Cardiac septum (tissue), 1 donor: ENCODE measurements at regions not wholly inside any gene's neighbourhood (a gene's known extent, or its start where the extent isn't known, plus 50 kb on each side); places are given as distances from the start of the nearest gene placed in this dataset.

Source experiments
- DNase-seq: peaks from one replicate; pipeline ENCODE4 v3.0.0-alpha.2; 2020; ENCODE audit warnings: low spot score
- intact Hi-C: fragments of 100-400 bp; cut with DNase I; formaldehyde crosslinking; loops from one replicate; pipeline ENCODE4 v1.14.0; 2022
- donor health status: DM: no; HTN: no; CAD: no.

DNA sequence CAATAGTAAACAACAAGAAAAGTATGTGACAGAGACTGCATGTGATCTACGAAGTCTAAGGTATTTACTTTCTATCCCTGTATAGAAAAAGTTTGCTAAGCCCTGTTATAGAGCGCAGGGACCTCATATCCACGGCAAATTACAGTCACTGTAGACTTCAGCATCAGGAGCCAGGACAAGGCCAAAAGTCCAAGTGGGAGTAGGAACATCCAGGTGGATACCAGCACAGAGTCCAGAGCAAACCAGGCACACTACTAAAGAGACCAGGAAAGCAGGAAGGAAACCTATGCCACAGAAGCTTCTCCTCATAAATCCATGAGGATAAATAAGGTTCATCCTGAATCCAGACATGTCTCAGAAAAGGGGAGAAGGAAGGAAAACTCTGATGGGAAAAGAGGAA lies 342.2 kb upstream of the HTR2A start:
- intact Hi-C loops: no loop called here
- no peak for DNase-seq

DNA sequence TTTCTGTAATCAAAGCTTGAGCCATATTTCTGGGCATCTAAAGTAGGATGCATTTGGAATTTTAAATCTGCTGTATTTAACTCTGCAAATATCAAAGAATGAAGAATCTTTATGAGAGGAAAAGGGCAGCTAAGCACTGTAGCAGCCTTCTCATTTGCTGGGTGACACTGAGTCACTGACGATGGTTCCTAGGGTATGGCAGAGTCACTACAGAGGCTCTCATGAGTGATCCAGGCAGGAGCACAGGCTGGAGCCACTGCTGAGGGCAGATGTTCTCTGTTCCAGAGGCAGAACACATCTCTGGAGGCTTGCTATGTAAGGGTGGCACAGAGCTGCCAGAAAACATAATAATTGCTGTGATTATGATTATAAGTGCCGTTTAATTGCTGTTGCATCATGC lies 340.7 kb upstream of the HTR2A start:
- no peak for DNase-seq
- intact Hi-C loops: no loop called here

GRCh38 chr13:47233734-47234133 lies 336.9 kb upstream of the HTR2A start:
- intact Hi-C loops: no loop called here
- DNase-seq: no peak

DNA sequence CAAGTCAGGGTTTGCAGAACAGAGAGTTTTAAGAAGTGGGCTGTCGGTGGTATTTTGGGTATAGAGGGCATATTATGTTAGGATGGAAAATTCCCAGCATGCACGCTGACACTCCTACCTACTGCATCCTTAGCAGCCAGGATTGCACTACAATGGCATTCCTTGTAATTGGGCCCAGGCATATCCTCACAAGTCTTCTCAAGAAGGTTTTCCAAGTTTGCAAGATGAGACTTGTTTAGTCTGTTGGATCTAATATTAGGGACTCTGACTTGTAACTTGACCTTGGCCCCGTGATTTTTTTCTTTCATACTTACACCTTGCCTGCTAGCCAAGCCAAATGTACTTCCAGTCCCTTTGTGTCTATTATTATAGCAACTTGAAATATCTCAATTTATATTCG lies 335.7 kb upstream of the HTR2A start:
- DNase-seq: no peak
- intact Hi-C loops: no loop called here

- DNase-seq: no peak
- intact Hi-C loops: no loop called here
Observed at GRCh38 chr13:47230155-47230554, 333.3 kb upstream of the HTR2A start.

GRCh38 chr13:47226516-47226915 lies 329.7 kb upstream of the HTR2A start:
- DNase-seq: no peak
- intact Hi-C loops: no loop called here

DNA sequence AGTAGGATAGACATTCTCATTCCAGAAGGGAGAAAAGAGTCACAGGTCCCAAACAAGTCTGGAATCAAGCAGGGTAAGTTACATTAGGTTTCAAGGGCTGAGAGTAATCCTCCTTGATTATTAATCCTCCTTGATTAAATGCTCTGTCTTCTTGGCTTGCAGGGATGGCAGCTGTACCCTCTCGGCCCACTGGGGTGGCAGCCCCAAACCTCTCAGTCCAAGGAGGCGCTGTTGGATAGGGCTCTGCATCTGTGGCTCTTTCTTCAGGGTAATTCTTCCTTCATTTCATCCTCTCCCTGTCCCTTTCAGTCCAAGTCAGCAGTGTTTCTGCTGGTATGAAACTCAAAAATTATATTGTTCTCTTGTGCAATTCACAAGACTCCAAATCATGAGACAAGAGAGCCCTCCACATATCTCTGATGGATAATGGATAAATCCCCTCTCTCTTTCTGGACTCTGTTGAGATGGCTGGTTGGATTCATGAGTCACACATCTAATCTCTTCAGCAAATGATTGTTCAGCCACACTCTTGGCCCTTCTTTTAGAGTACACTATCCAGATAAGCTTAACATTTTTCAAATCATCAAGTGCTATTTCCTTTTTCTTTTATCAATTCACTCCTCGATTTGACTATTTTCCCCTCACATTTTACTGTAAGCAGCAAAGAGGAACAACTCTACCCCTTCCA lies 323.7 kb upstream of the HTR2A start:
- intact Hi-C loops: no loop called here
- DNase-seq: no peak

DNA sequence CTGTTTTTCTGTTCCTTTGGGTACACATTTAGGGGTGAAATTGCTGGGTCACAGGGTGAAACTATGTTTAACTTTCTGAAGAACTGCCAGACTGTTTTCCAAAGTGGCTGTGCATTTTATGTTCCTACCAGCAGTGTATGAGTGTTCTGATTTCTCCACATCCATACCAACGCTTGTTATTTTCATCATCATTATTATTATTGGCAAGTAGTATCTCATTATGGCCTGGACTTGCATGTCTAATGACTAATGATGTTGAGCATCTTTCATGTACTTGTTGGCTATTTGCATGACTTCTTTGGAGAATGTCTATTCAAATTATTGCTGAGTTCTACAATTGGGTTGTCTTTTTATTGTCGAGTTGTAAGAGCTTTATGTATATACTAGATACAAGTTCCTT lies 321.8 kb upstream of the HTR2A start:
- DNase-seq: no peak
- intact Hi-C loops: no loop called here

GRCh38 chr13:47216176-47216822 lies 319.4 kb upstream of the HTR2A start:
- DNase-seq: no peak
- intact Hi-C loops: no loop called here

- intact Hi-C loops: no loop called here
Observed at GRCh38 chr13:47215736-47216135, 318.9 kb upstream of the HTR2A start.

DNA sequence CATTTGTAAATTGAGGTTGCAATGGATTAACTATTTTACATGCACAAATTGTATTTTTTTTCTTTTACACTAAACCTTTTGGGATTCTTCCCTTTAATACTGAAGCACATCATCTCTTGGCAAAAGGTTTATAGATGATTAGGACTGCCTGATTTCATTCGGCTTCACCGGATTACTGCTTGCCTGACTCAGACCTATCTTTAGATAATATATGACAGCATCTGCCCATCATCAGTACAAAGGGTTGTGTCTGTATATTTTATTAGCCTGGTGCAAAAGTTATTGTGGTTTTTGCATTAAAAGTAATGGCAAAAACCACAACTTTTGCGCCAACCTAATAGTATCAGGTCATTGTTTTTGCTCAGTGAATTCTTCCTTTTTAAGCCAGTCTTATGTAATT lies 316.2 kb upstream of the HTR2A start:
- intact Hi-C loops: no loop called here
- DNase-seq: no peak

More at GRCh38 chr13:47215736-47216135, 318.9 kb upstream of the HTR2A start:
- DNase-seq: no peak

DNA sequence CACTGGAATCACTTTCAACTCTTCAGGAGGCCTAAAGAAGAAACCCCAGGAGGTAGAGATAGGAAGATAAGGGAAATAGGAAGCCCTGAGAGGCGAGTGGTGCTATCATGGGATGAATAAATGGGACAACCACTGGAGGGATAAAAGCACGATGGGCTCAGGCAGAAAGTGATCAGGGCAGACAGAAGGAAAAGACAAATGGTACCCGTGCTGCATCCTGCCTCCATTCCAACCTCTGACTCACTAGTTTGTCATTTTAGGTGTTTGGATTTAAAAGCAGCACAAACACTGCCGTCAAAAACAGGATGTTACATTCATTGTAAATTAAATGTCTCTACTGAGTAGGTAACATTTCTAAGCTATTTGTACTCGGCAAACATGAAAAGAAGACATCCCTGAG lies 314.3 kb upstream of the HTR2A start:
- intact Hi-C loops: no loop called here
- DNase-seq: no peak

DNA sequence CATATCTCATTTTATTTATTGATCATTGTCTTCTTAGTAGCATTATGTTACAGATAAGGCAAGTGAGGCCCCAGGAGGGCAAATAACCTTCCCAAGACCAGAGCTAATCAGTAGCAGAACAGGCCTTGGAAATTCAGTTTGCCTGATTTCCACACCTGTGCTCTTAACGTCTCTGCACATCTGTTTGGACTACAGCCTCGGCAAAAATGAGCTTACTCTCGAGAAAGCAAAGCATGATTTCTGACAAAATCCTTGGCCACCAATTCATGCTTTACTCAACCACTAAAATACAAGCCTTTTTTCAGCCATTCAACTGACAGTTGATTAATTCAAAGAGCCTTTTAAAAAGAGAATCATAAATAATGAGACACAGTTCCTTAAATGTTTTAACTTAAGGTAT lies 309.3 kb upstream of the HTR2A start:
- intact Hi-C loops: no loop called here
- no peak for DNase-seq

DNA sequence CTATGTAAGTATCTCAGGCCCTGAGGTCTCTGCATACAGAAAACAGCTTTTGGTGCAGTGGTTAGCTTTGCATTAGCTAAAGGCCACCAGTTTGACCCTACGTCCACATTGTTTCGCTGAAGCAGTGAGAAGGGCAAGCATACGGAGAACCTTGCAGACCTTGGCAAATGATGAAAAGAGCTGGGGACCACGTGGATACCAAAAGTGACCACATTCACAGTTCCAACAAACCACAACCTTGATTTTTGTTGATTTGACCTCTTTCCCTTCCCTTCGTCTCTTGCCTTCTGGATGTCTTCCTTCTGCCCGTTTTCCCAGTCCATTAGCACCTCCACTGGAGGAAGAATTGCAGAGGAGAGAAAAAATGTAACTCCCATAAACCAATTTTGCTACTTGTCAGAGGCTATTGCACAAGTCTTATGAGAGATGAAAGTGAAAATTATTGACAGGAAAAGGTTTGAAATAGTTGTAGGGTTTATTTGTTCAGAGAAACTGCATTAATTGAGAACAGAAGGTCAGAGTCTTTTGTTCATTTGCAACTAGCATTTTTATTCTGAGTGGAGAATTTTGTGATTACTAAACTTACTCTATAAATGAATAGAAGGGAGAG lies 293.9 kb upstream of the HTR2A start:
- intact Hi-C loops: no loop called here
- DNase-seq: no peak

GRCh38 chr13:47188802-47189201 lies 291.9 kb upstream of the HTR2A start:
- intact Hi-C loops: no loop called here
- no peak for DNase-seq

DNA sequence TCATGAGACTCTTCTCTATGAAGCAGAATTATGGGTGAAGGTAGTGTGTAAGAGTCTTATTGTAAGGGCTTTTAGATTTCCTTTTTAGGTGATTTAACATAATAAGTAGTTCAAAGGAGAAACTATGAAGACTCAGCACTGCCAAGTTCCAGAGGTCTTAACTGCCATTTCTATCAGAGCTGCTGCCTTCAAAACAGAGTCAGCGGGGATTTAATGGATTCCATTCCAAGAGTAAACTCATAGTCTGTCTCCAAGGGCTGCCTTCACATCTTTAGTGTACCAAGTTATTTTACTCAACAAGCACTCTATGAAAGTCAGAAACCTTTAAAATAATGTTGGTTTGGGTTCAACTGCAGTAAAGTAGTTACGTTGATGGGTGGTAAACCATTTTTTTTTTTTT lies 289.6 kb upstream of the HTR2A start:
- DNase-seq: no peak
- intact Hi-C loops: no loop called here

DNA sequence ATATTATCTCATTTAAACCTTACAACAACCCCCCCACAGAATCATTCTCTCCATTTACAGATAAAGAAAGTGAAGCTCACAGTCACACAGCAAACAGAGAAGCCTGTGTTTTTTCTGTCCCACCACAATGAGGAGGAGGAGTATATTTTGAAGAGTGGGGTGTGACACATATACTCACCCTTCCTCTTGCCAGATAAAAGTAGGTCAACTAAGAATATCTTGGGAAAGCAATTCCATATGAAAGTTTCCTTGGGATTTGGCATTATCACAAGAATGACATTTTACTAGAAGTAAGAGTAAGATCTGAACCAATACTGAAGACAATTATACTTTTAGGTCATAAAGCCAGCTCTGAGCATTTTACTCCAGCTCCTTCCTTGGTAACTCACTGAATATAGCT lies 287.5 kb upstream of the HTR2A start:
- DNase-seq: no peak
- intact Hi-C loops: no loop called here

DNA sequence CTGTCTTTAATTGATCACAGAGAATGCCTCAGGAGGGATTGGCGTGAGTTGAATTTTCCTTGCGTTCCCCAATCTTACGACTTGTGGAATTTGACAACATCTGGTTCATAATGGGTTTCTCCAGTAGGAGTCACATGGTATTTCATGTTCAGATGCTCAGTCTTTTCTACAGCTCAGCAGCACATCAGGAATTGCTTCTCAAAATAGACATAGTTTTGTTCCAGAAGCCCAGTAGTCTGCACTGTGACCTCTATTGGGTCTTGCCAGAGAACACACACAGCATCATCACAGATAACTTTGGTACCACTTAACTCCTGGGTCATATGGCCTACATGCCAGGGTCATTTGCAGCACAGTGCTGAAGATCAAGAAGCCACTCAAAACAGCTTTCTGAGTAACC lies 282.5 kb upstream of the HTR2A start:
- DNase-seq: no peak
- intact Hi-C loops: no loop called here

DNA sequence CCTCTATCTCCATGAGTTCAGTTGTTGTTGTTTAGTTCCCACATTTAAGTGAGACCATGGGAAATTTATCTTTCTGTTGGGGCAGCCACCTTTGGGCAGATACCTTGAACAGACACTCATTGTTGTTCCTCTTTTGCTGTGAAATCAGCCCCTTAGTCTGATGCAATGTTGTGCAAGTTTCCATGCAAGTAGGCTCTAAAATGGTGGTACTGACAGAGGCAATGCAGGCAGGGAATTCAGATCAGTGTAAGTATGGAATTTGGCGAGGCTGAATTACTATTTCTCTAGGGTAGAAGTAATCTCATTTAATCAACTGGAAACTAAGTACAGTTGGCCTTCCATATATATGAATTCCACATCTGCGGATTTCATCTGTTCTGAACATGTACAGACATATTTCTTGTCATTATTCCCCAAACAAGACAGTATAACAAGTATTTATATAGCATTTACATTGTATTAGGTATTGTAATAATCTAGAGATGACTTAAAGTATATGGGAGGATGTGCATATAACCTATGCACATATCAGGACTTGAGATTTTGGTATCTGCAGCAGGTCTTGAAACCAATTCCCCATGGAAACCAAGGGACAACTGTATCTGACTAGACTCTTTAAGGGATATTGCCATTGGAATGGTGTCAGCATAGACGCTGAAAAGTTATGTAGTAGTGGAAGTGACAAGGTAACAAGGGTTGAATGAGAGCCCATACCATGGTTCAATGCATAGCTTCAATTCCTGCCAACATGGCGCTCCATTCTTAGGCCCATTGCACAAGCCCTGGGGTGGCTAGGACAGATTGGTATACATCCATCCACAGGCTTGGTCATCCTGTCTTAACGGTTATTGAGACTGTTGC lies 281.5 kb upstream of the HTR2A start:
- DNase-seq: no peak
- intact Hi-C loops: no loop called here

GRCh38 chr13:47175172-47175866 lies 278.5 kb upstream of the HTR2A start:
- DNase-seq: no peak
- intact Hi-C loops: no loop called here
